ENCODE measurements at regions not wholly inside any gene's neighbourhood (a gene's known extent, or its start where the extent isn't known, plus 50 kb on each side); places are given as distances from the start of the nearest gene placed in this dataset.

- no peak overlapping the region for H3K4me3 ChIP-seq (ENCODE audit: low read length)
- no peak for TF ChIP-seq CTCF (IDR thresholded peaks at IDR 0.05; ENCODE audit: insufficient read depth, low read depth, low read length, missing control alignments)
- DNase-seq (ENCODE audit: low read depth), result peak; percentile 12
These were observed 55.7 kb upstream of the PHACTR2 start for GRCh38 chr6:143621876-143622605.

GRCh38 chr6:143621159-143621873 is 56.4 kb upstream of the PHACTR2 start:
- H3K4me3 ChIP-seq (ENCODE audit: low read length), result no peak overlapping the region
- DNase-seq (ENCODE audit: low read depth), result peak; percentile 17
- TF ChIP-seq CTCF (IDR thresholded peaks at IDR 0.05; ENCODE audit: insufficient read depth, low read depth, low read length, missing control alignments), result no peak

GRCh38 chr6:143620447-143620846 is 57.3 kb upstream of the PHACTR2 start:
- no peak overlapping the region for H3K4me3 ChIP-seq (ENCODE audit: low read length)
- peak; percentile 4 for DNase-seq (ENCODE audit: low read depth)
- TF ChIP-seq CTCF (IDR thresholded peaks at IDR 0.05; ENCODE audit: insufficient read depth, low read depth, low read length, missing control alignments), result no peak

- H3K4me3 ChIP-seq (ENCODE audit: low read length), result no peak overlapping the region
- no peak for DNase-seq (ENCODE audit: low read depth)
- TF ChIP-seq CTCF (IDR thresholded peaks at IDR 0.05; ENCODE audit: insufficient read depth, low read depth, low read length, missing control alignments), result no peak
These were observed 57.9 kb upstream of the PHACTR2 start for GRCh38 chr6:143619824-143620401.

GRCh38 chr6:143616741-143617140 is 61.0 kb upstream of the PHACTR2 start:
- no peak for TF ChIP-seq CTCF (IDR thresholded peaks at IDR 0.05; ENCODE audit: insufficient read depth, low read depth, low read length, missing control alignments)
- no peak for DNase-seq (ENCODE audit: low read depth)
- no peak overlapping the region for H3K4me3 ChIP-seq (ENCODE audit: low read length)

- no peak for TF ChIP-seq CTCF (IDR thresholded peaks at IDR 0.05; ENCODE audit: insufficient read depth, low read depth, low read length, missing control alignments)
- no peak overlapping the region for H3K4me3 ChIP-seq (ENCODE audit: low read length)
- no peak for DNase-seq (ENCODE audit: low read depth)
These were observed 62.0 kb upstream of the PHACTR2 start for GRCh38 chr6:143615785-143616184.

Measured in epithelial cell of esophagus (primary cell).